HEK293 (cell line): ENCODE measurements at regions not wholly inside any gene's neighbourhood (a gene's known extent, or its start where the extent isn't known, plus 50 kb on each side); places are given as distances from the start of the nearest gene placed in this dataset.

Experiments used
- CTCF ChIP-seq: fragments of 450-650 bp; formaldehyde crosslinking; IDR thresholded peaks from 2 replicates; pipeline ENCODE4 v1.5.1; 2016; ENCODE audit warnings: missing biosample characterization, missing genetic modification characterization
- HOXA7 ChIP-seq: sonication (generic); formaldehyde crosslinking; IDR thresholded peaks from 2 replicates; pipeline ENCODE4 v1.8.1; 2022; ENCODE audit warnings: missing genetic modification reagents, borderline replicate concordance
- KLF10 ChIP-seq: fragments of 450-650 bp; IDR thresholded peaks from 2 replicates; pipeline ENCODE4 v1.5.1; 2018; ENCODE audit warnings: missing biosample characterization, mild to moderate bottlenecking, missing genetic modification characterization
- ZNF146 ChIP-seq: fragments of 450-650 bp; formaldehyde crosslinking; IDR thresholded peaks from 2 replicates; pipeline ENCODE4 v1.5.1; 2016; ENCODE audit warnings: missing biosample characterization, missing genetic modification characterization
- ZNF248 ChIP-seq: fragments of 450-650 bp; formaldehyde crosslinking; IDR thresholded peaks from 2 replicates; pipeline ENCODE4 v1.5.1; 2017; ENCODE audit warnings: missing biosample characterization, missing genetic modification characterization
- ZNF530 ChIP-seq: fragments of 450-650 bp; formaldehyde crosslinking; IDR thresholded peaks from 2 replicates; pipeline ENCODE4 v1.5.1; 2016; ENCODE audit warnings: low read depth, missing biosample characterization, missing genetic modification characterization

- TF ChIP-seq ZNF530, result no peak
- no peak for TF ChIP-seq CTCF (tag by site-specific recombination)
- no peak for TF ChIP-seq HOXA7 (CRISPR knock-in tag)
- no peak for TF ChIP-seq KLF10 (tag by site-specific recombination)
- no peak for TF ChIP-seq ZNF248 (tag by site-specific recombination)
- TF ChIP-seq ZNF146 (tag by site-specific recombination), result no peak
Observed at GRCh38 chr1:57897581-57897980, 473.7 kb upstream of the DAB1 start.
